Effector CD8-positive, alpha-beta T cell (primary cell): ENCODE measurements at regions not wholly inside any gene's neighbourhood (a gene's known extent, or its start where the extent isn't known, plus 50 kb on each side); places are given as distances from the start of the nearest gene placed in this dataset.

Experiments used
- DNase-seq: peaks from one replicate; lab custom pipeline; 2025; lab: John Stamatoyannopoulos, UW

- no peak for DNase-seq
Measured at GRCh38 chr13:106734198-106734597, 166.3 kb upstream of the ARGLU1 start.

GRCh38 chr13:106723036-106723435, 155.1 kb upstream of the ARGLU1 start:
- no peak for DNase-seq

- DNase-seq, result no peak
Measured at GRCh38 chr13:106722620-106723019, 154.7 kb upstream of the ARGLU1 start.

- DNase-seq, result no peak
Measured at GRCh38 chr13:106721599-106721998, 153.7 kb upstream of the ARGLU1 start.

- DNase-seq, result no peak
Measured at GRCh38 chr13:106714271-106714982, 146.5 kb upstream of the ARGLU1 start.

- DNase-seq, result no peak
Measured at GRCh38 chr13:106712381-106712780, 144.4 kb upstream of the ARGLU1 start.

- DNase-seq, result no peak
Measured at GRCh38 chr13:106710266-106710665, 142.3 kb upstream of the ARGLU1 start.

GRCh38 chr13:106709522-106709921, 141.6 kb upstream of the ARGLU1 start:
- DNase-seq, result no peak

- DNase-seq, result no peak
Measured at GRCh38 chr13:106702505-106702904, 134.6 kb upstream of the ARGLU1 start.

GRCh38 chr13:106701771-106702341, 133.9 kb upstream of the ARGLU1 start:
- DNase-seq, result no peak

- no peak for DNase-seq
Measured at GRCh38 chr13:106700439-106700838, 132.5 kb upstream of the ARGLU1 start.

- DNase-seq, result no peak
Measured at GRCh38 chr13:106700007-106700406, 132.1 kb upstream of the ARGLU1 start.

- no peak for DNase-seq
Measured at GRCh38 chr13:106699311-106699710, 131.4 kb upstream of the ARGLU1 start.

GRCh38 chr13:106696719-106697118, 128.8 kb upstream of the ARGLU1 start:
- no peak for DNase-seq

GRCh38 chr13:106696140-106696539, 128.2 kb upstream of the ARGLU1 start:
- DNase-seq, result no peak

GRCh38 chr13:106695139-106695538, 127.2 kb upstream of the ARGLU1 start:
- no peak for DNase-seq

- no peak for DNase-seq
Measured at GRCh38 chr13:106691861-106692260, 123.9 kb upstream of the ARGLU1 start.

- no peak for DNase-seq
Measured at GRCh38 chr13:106691341-106691740, 123.4 kb upstream of the ARGLU1 start.

- DNase-seq, result no peak
Measured at GRCh38 chr13:106690779-106691178, 122.8 kb upstream of the ARGLU1 start.

GRCh38 chr13:106689906-106690305, 122.0 kb upstream of the ARGLU1 start:
- no peak for DNase-seq

GRCh38 chr13:106688940-106689339, 121.0 kb upstream of the ARGLU1 start:
- no peak for DNase-seq

- no peak for DNase-seq
Measured at GRCh38 chr13:106686163-106686562, 118.2 kb upstream of the ARGLU1 start.

- no peak for DNase-seq
Measured at GRCh38 chr13:106685143-106685542, 117.2 kb upstream of the ARGLU1 start.

- no peak for DNase-seq
Measured at GRCh38 chr13:106683918-106684317, 116.0 kb upstream of the ARGLU1 start.
